ENCODE measurements at regions not wholly inside any gene's neighbourhood (a gene's known extent, or its start where the extent isn't known, plus 50 kb on each side); places are given as distances from the start of the nearest gene placed in this dataset.

DNA sequence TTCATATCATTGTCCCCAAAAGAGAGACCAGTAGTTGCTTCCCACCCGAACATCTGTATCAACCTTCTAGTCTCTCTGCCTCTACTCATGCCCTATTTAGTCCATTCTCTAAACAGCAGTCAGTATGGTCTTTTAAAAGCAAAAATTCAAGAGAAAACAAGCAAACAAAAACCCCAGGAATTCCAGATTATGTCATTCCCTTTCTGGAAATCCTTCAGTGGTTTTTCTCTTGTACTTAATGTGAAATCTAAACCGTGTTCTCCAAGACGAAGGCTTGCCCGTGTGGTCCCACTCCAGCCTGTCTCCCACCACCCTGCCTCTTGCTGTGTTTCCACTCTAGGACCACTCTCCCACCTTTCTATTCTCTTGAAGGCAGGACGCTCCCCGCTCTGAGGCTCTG is 90.8 kb downstream of the TMEM30B start:
- TF ChIP-seq, protein P1, sequence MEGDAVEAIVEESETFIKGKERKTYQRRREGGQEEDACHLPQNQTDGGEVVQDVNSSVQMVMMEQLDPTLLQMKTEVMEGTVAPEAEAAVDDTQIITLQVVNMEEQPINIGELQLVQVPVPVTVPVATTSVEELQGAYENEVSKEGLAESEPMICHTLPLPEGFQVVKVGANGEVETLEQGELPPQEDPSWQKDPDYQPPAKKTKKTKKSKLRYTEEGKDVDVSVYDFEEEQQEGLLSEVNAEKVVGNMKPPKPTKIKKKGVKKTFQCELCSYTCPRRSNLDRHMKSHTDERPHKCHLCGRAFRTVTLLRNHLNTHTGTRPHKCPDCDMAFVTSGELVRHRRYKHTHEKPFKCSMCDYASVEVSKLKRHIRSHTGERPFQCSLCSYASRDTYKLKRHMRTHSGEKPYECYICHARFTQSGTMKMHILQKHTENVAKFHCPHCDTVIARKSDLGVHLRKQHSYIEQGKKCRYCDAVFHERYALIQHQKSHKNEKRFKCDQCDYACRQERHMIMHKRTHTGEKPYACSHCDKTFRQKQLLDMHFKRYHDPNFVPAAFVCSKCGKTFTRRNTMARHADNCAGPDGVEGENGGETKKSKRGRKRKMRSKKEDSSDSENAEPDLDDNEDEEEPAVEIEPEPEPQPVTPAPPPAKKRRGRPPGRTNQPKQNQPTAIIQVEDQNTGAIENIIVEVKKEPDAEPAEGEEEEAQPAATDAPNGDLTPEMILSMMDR (IDR thresholded peaks at IDR 0.05), result no peak
- no peak for TF ChIP-seq POLR2A (IDR thresholded peaks at IDR 0.05)
- no peak for TF ChIP-seq POLR2AphosphoS5 (IDR thresholded peaks at IDR 0.05; ENCODE audit: insufficient read depth in 1 of 2, low read depth in 1 of 2)

All from vagina (tissue), 2 donors.